ENCODE measurements at regions not wholly inside any gene's neighbourhood (a gene's known extent, or its start where the extent isn't known, plus 50 kb on each side); places are given as distances from the start of the nearest gene placed in this dataset.
A peak's percentile ranks its signal among the peaks of the same experiment; 100 is the strongest.
"Not testable (repeated sequence)": the region's sequence is repeated elsewhere in the genome, so short reads cannot be mapped to it uniquely, and the experiment has no call there.

DNA sequence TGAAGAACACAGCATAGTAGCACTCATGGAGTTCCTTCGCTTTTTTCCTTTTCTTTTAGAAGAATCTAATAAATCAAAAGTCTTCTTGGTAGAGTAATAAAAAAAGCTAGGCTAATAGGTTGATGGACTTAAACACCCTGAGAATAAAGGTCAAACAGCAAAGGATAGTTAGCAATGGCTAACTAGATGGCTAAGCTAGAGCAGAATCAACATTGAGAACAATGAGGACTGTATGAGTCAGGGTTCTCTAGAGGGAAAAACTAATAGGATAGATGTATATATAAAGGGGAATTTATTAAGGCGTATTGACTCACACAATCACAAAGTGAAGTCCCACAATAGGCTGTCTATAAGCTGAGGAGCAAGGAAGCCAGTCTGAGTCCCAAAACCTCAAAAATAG, 550.9 kb downstream of the GLUD2 start:
- DNase-seq = no peak
- intact Hi-C loops (cut with DNase I) = no loop called here

GRCh38 chrX:121635141-121635540, 587.7 kb downstream of the GLUD2 start:
- no peak for DNase-seq
- intact Hi-C loops (cut with DNase I) = no loop called here

- no peak for DNase-seq
- intact Hi-C loops (cut with DNase I) = no loop called here
Observed at GRCh38 chrX:121639781-121640180, 592.4 kb downstream of the GLUD2 start.

GRCh38 chrX:121641560-121641959, 594.1 kb downstream of the GLUD2 start:
- DNase-seq = no peak
- intact Hi-C loops (cut with DNase I) = no loop called here

DNA sequence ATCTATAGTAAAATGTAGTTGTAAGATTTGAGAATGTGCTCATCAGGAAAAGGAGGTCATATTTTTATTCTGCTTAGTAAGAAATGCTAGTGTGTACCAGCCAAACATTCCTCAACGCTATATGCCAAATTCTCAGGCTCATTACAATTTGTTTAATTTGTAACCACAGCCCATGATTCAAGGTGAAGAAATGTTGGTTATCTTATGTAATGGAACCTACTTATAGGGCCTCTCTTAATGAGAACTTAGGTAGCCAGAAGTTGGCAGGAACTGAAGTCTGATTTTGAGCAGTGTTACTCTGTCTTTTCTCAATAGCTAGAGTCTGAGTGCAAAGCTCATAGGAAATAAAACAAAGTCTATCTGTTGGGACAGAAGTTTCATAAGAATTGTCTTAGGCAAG, 595.0 kb downstream of the GLUD2 start:
- DNase-seq = no peak
- intact Hi-C loops (cut with DNase I) = no loop called here

DNA sequence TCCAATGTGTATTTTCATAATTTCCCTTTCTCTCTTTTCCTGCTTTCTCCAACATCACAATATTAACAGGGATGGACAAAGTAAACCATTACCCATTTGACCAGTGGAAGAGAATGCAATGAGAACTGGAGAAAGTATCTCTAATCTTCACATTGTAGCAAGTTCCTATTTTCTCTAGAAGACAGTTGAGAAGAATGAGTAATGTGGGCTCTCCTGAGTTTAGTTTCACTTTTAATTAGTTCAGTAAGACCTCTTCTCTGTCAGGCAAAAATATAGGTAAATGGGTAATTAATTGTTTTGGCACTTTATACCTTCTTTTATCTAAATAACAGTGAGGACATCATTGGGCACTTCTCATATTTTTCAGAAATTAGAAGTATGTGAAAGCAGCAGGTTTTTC, 602.0 kb downstream of the GLUD2 start:
- intact Hi-C loops (cut with DNase I) = no loop called here
- DNase-seq = no peak

GRCh38 chrX:121655276-121655675, 607.9 kb downstream of the GLUD2 start:
- intact Hi-C loops (cut with DNase I) = no loop called here
- no peak for DNase-seq

DNA sequence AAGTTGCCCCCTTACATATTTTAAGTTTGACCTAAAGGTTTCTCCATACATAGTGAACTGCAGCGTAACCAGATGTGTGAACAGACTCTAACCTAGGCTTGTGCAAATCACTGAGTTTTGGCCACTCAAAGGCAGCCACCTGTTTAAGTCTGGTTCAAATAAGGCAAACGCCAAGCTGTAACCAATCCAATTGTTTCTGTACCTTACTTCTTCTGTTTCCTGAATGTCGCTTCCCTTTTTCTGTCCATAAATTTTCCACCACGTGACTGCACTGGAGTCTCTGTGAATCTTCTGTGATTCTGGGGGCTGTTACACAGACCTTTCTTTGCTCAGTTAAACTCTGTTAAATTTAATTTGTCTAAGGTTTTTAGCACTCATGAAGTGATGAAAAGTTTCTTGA, 618.8 kb downstream of the GLUD2 start:
- no peak for DNase-seq
- intact Hi-C loops (cut with DNase I) = no loop called here

GRCh38 chrX:121671649-121672048, 624.2 kb downstream of the GLUD2 start:
- DNase-seq = no peak
- intact Hi-C loops (cut with DNase I) = no loop called here

DNA sequence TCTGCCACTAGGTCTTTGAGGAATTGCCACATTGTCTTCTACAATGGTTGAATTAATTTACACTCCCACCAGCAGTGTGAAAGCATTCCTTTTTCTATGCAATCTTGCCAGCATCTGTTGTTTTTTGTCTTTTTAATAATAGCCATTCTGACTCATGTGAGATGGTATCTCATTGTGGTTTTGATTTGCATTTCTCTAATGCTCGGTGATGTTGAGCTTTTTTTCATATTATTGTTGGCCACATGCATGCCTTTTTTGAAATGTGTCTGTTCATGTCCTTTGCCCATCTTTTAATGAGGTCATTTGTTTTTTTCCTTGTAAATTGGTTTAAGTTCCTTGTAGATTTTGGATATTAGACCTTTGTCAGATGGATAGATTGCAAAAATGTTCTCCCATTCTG, 661.8 kb downstream of the GLUD2 start:
- intact Hi-C loops (cut with DNase I); DNase-seq: not testable (repeated sequence)

GRCh38 chrX:121733514-121733913, 686.1 kb downstream of the GLUD2 start:
- no peak for DNase-seq
- intact Hi-C loops (cut with DNase I) = no loop called here

DNA sequence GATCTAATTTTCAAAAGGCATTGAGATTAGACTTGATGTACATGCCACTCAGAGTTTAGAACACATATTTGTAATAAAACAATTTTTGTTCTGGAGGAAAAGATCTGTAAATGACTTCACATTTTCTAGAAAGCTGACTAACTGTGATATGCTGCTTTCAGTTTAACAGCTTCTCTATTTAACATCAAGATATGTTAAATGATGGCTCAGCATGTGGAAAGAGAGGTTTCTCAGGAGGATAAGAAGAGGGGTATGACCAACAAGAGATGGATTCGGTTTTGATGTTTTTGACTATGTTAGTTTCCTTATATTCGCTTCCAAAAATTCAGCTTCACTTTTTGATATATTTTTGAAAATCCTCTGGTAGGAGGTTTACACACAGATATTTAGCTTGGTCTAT, 698.7 kb downstream of the GLUD2 start:
- DNase-seq = no peak
- intact Hi-C loops (cut with DNase I) = loop anchor here (10.0 kb wide), 1 partner anchor 61 kb away; no protein-coding TSS in a partner anchor

GRCh38 chrX:121753602-121754001, 706.2 kb downstream of the GLUD2 start:
- DNase-seq; intact Hi-C loops (cut with DNase I): not testable (repeated sequence)

DNA sequence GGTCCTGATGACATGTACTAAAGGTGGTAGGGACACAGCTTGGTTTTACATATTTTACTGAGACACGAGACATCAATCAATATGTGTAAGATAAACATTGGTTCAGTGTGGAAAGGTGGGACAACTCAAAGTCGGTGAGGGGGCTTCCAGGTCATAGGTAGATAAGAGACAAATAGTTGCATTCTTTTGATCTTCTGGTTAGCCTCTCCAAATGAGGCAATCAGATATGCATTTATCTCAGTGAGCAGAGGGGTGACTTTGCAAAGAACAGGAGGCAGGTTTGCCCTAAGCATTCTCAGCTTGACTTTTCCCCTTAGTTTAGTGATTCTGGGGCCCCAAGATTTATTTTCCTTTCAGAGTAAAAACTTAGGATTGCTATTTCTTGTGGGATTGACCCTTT, 706.9 kb downstream of the GLUD2 start:
- no peak for DNase-seq
- intact Hi-C loops (cut with DNase I) = no loop called here

DNA sequence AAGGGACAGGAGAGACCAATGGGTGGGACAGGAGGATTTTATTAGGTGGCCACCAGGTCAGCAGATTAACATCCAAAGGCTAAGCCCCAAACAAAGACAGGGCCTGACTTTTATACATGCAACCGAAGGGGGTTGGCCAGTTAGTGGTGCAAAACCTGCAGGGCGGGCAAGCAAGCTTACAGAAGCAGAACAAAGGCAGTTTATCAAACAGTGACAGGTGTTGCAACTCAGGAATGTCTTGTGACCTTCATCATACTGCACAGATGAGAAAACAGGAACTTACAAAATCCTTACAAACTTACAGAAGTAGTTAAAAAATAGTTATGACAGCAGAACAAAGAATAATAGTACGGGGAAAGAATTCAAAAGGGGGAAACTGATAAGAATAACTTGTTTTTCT, 708.1 kb downstream of the GLUD2 start:
- intact Hi-C loops (cut with DNase I) = no loop called here

DNA sequence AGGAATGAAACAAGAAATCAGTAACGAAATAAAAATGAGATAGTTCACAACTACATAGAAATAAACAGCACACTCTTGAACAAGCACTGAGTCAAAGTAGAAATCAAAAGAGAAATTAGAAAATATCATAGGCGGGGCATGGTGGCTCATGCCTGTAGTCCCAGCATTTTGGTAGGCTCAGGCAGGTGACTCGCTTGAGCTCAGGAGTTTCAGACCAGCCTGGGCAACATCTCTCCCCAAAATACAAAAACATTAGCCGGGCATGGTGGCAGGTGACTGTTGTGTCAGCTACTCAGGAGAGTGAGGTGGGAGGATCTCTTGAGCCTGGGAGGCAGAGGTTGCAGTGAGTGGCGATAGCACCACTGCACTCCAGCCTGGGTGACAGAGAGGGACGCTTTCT, 714.4 kb downstream of the GLUD2 start:
- peak in 1 of 10 donors; percentile 36 for DNase-seq
- intact Hi-C loops (cut with DNase I) = no loop called here

More for the DNA sequence above, 708.1 kb downstream of the GLUD2 start:
- no peak for DNase-seq

DNA sequence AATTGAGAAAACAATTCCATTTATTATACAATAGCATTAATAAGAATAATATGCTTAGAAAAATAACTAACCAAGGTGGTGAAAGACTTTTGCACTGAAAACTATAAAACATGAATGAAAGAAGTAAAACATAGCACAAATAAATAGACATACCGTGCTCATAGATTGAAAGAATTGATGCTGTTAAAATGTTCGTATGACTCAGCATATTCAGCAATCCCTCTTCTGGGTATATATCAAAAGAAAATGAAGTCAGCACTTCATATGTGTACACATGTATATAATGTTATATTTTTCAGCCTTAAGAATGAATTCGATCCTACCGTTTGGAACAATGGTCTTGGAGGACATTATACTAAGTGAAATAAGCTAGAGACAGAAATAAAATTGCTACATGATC, 716.3 kb downstream of the GLUD2 start:
- DNase-seq = no peak
- intact Hi-C loops (cut with DNase I) = no loop called here

DNA sequence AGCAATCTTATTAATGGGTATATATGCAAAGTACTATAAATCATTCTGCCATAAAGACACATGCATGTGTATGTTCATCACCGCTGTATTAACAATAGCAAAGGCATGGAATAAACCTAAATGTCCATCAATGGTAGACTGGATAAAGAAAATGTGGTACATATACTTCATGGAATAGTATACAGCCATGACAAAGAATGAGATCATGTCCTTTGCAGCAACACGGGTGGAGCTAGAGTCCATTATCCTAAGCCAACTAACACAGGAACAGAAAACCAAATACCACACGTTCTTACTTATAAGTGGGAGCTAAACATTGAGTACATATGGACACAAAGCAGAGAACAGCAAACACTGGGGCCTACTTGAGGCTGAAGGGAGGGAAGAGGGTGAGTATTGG, 720.8 kb downstream of the GLUD2 start:
- not testable (repeated sequence) for DNase-seq

DNA sequence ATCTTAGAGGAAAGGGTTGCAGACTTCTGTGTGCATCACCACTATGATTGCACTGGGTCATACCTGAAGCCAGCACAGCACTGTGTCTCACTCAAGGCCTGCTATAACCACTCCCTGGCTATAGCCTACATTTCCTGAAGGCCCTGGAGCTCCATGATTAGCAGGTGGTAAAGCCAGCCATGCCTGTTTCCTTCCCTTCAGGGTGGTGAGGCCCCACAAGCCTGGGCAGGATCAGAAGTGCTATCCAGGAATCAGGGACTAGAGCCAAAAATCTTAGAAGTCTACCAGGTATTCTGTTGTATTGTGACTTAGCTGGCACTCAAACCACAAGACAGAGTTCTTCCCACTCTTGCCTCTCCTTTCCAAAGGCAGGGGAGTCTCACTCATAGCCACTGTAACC, 734.6 kb downstream of the GLUD2 start:
- intact Hi-C loops (cut with DNase I) = no loop called here
- DNase-seq = peak in 1 of 10 donors; percentile 18

More for the DNA sequence above, 720.8 kb downstream of the GLUD2 start:
- intact Hi-C loops (cut with DNase I) = not testable (repeated sequence)

- intact Hi-C loops (cut with DNase I) = no loop called here
- no peak for DNase-seq
Observed at GRCh38 chrX:121782544-121782943, 735.1 kb downstream of the GLUD2 start.

DNA sequence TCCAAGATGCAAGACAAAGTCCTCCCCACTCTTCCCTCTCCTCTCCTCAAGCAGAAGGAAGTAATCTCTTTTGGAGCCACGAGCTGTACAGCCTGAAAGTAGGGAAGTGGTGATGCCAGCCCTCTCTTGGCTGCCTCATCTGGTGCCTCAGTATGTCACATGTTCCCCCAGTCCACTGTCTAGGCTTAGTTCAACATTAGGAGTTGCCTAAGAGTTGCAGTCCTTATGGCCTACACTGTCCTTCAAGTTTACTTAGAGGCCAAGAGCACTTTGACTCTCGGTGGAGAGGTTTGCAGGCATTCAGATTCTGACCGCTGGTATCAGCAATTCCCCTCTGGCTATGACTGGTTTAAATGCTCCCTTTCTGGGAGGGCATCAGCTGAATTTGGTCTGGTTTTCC, 735.6 kb downstream of the GLUD2 start:
- DNase-seq = no peak
- intact Hi-C loops (cut with DNase I) = no loop called here

DNA sequence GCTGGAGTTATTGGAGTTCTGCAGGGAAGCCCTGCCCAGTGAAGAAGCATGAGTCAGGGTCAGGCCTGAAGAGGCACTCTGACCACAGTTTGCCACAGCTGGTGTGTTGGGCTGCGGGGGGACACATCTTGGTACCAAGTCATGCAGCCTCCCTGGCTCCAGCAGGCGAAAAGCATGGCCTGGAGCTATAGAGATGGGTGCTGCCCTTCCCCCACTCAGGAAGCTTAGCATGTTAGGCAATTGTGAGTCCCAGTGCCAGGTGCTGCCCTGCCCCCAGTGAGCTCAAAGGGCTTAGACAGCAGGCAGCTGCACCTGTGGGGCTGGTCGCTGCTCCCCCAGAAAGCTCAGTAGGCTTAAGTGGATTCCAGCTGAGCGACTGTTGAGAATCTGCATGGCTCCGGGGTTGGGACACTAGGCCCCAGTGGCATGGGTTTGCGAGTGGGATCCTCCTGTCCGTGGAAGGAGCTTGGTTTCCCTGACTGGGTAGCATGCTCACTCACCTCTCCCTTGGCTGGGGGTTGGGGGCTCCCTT, 755.5 kb downstream of the GLUD2 start:
- intact Hi-C loops (cut with DNase I) = no loop called here
- peak in 2 of 10 donors; percentile 32 to 81 for DNase-seq

- peak in 1 of 10 donors; percentile 17 for DNase-seq
- intact Hi-C loops (cut with DNase I) = no loop called here
Observed at GRCh38 chrX:121823406-121823805, 776.0 kb downstream of the GLUD2 start.

Data from posterior cingulate gyrus (tissue), 11 donors.